DND-41 (cell line): ENCODE measurements at regions not wholly inside any gene's neighbourhood (a gene's known extent, or its start where the extent isn't known, plus 50 kb on each side); places are given as distances from the start of the nearest gene placed in this dataset.

Experiments used
- CTCF ChIP-seq: IDR thresholded peaks from 2 replicates; pipeline ENCODE4 v1.5.1; 2012; ENCODE audit warnings: borderline replicate concordance, low read length, moderate library complexity, mild to moderate bottlenecking; ENCODE audit not compliant: poor library complexity, severe bottlenecking; ENCODE audit errors: extremely low read depth
- EZH2 ChIP-seq: IDR thresholded peaks from 3 replicates; pipeline ENCODE4 v1.6.1; 2012; ENCODE audit warnings: borderline replicate concordance, low read depth, mild to moderate bottlenecking, moderate library complexity, low read length, inconsistent platforms; ENCODE audit not compliant: severe bottlenecking

- TF ChIP-seq CTCF (no peak), EZH2 (no peak)
Measured at GRCh38 chr5:77871946-77872345, 95.8 kb upstream of the TBCA start.
